ENCODE measurements at regions not wholly inside any gene's neighbourhood (a gene's known extent, or its start where the extent isn't known, plus 50 kb on each side); places are given as distances from the start of the nearest gene placed in this dataset.

GRCh38 chr1:103363008-103363365 lies 162.5 kb upstream of the RNPC3 start:
- intact Hi-C loops (cut with DNase I; ENCODE audit: low total_unique reads) = no loop called here
- WGBS, 2 donors (ENCODE audit: low coverage in 1 of 2) = 81 to 87% methylated on average over 4 to 5 of the region's 5 CpGs
- TF ChIP-seq POLR2A (IDR thresholded peaks at IDR 0.05) = no peak
- no peak for TF ChIP-seq EP300 (IDR thresholded peaks at IDR 0.05; ENCODE audit: low read depth)
- no peak for TF ChIP-seq CTCF (IDR thresholded peaks at IDR 0.05)
- TF ChIP-seq POLR2AphosphoS5 (IDR thresholded peaks at IDR 0.05) = no peak
- no peak overlapping the region for H3K27ac ChIP-seq
- no peaks in the 10 kb centered on the region for H3K27me3 ChIP-seq
- H3K4me3 ChIP-seq = no peak overlapping the region
- in situ Hi-C loops (cut with MboI; ENCODE audit: low pct_ligation_motif_present in 1 of 4, low pct_unique_long_range_greater_than_20kb in 1 of 4, low sequenced_read_pairs in 3 of 4) = no loop called here
- DNase-seq = no peak
- no peaks in the 10 kb centered on the region for H3K4me1 ChIP-seq
- no peaks in the 10 kb centered on the region for H3K9me3 ChIP-seq
- no peaks in the 10 kb centered on the region for H3K36me3 ChIP-seq

GRCh38 chr1:103362348-103363007 lies 163.0 kb upstream of the RNPC3 start:
- TF ChIP-seq CTCF (IDR thresholded peaks at IDR 0.05) (no peak), POLR2A (IDR thresholded peaks at IDR 0.05) (no peak), EP300 (IDR thresholded peaks at IDR 0.05; ENCODE audit: low read depth) (no peak), POLR2AphosphoS5 (IDR thresholded peaks at IDR 0.05) (no peak)
- DNase-seq = no peak
- intact Hi-C loops (cut with DNase I; ENCODE audit: low total_unique reads) (no loop called here), in situ Hi-C loops (cut with MboI; ENCODE audit: low pct_ligation_motif_present in 1 of 4, low pct_unique_long_range_greater_than_20kb in 1 of 4, low sequenced_read_pairs in 3 of 4) (no loop called here)
- Histone ChIP-seq H3K9me3 (no peaks in the 10 kb centered on the region), H3K36me3 (no peaks in the 10 kb centered on the region), H3K4me3 (no peak overlapping the region), H3K4me1 (no peaks in the 10 kb centered on the region), H3K27me3 (no peaks in the 10 kb centered on the region), H3K27ac (no peak overlapping the region)
- WGBS, 2 donors (ENCODE audit: low coverage in 1 of 2) = 81 to 85% methylated on average over 4 of the region's 4 CpGs

GRCh38 chr1:103353391-103353790 lies 172.1 kb upstream of the RNPC3 start:
- WGBS, 2 donors (ENCODE audit: low coverage in 1 of 2) = 25 to 37% methylated on average over 1 of the region's 1 CpG
- Histone ChIP-seq H3K36me3 (no peaks in the 10 kb centered on the region), H3K4me1 (no peaks in the 10 kb centered on the region), H3K27me3 (no peaks in the 10 kb centered on the region), H3K27ac (no peak overlapping the region), H3K4me3 (no peak overlapping the region), H3K9me3 (no peaks in the 10 kb centered on the region)
- no peak for DNase-seq
- in situ Hi-C loops (cut with MboI; ENCODE audit: low pct_ligation_motif_present in 1 of 4, low pct_unique_long_range_greater_than_20kb in 1 of 4, low sequenced_read_pairs in 3 of 4) = no loop called here
- intact Hi-C loops (cut with DNase I; ENCODE audit: low total_unique reads) = no loop called here
- TF ChIP-seq EP300 (IDR thresholded peaks at IDR 0.05; ENCODE audit: low read depth) (no peak), POLR2A (IDR thresholded peaks at IDR 0.05) (no peak), POLR2AphosphoS5 (IDR thresholded peaks at IDR 0.05) (no peak), CTCF (IDR thresholded peaks at IDR 0.05) (no peak)

- no peaks in the 10 kb centered on the region for H3K27me3 ChIP-seq
- in situ Hi-C loops (cut with MboI; ENCODE audit: low pct_ligation_motif_present in 1 of 4, low pct_unique_long_range_greater_than_20kb in 1 of 4, low sequenced_read_pairs in 3 of 4) (no loop called here), intact Hi-C loops (cut with DNase I; ENCODE audit: low total_unique reads) (no loop called here)
- no peak overlapping the region for H3K27ac ChIP-seq
- no peaks in the 10 kb centered on the region for H3K9me3 ChIP-seq
- DNase-seq = no peak
- 43 to 50% methylated on average over 1 of the region's 1 CpG for WGBS, 2 donors (ENCODE audit: low coverage in 1 of 2)
- H3K4me3 ChIP-seq = no peak overlapping the region
- TF ChIP-seq EP300 (IDR thresholded peaks at IDR 0.05; ENCODE audit: low read depth) = no peak
- no peak for TF ChIP-seq POLR2AphosphoS5 (IDR thresholded peaks at IDR 0.05)
- TF ChIP-seq CTCF (IDR thresholded peaks at IDR 0.05) = no peak
- no peak for TF ChIP-seq POLR2A (IDR thresholded peaks at IDR 0.05)
- H3K36me3 ChIP-seq = no peaks in the 10 kb centered on the region
- no peaks in the 10 kb centered on the region for H3K4me1 ChIP-seq
Observed at GRCh38 chr1:103348136-103348535, 177.4 kb upstream of the RNPC3 start.

Measured in transverse colon (tissue), 4 donors.